ENCODE measurements at regions not wholly inside any gene's neighbourhood (a gene's known extent, or its start where the extent isn't known, plus 50 kb on each side); places are given as distances from the start of the nearest gene placed in this dataset.

DNA sequence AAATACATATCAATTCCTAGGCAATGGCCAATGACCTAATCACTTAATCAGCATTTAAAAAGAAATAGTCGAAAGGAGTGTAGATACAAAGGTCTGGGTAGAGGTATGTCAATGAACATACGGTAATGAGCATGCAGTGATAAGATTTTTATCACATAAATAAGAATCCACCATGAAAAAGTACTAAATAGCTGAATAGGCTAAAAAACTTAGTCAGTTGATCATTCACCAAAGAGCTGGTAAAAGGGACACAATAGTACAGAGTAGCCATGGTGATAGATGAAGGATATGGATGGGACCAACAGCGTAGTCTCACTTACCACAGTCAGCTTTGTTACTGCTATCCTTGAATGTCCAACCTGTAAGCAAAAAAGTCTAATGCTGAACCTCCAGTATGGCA is 1018.6 kb upstream of the EYS start:
- no peak overlapping the region for H3K27ac ChIP-seq
- in situ Hi-C loops (cut with MboI; ENCODE audit: low pct_ligation_motif_present in 1 of 4, low pct_unique_long_range_greater_than_20kb in 1 of 4, low sequenced_read_pairs in 3 of 4): no loop called here
- H3K9me3 ChIP-seq: peaks cover 0 to 3% of the 10 kb centered on the region in 2 donors
- no peak overlapping the region for H3K4me3 ChIP-seq
- WGBS, 2 donors (ENCODE audit: low coverage in 1 of 2): 65 to 75% methylated on average over 3 of the region's 3 CpGs
- no peaks in the 10 kb centered on the region for H3K27me3 ChIP-seq
- no peak for DNase-seq
- TF ChIP-seq, protein P1, sequence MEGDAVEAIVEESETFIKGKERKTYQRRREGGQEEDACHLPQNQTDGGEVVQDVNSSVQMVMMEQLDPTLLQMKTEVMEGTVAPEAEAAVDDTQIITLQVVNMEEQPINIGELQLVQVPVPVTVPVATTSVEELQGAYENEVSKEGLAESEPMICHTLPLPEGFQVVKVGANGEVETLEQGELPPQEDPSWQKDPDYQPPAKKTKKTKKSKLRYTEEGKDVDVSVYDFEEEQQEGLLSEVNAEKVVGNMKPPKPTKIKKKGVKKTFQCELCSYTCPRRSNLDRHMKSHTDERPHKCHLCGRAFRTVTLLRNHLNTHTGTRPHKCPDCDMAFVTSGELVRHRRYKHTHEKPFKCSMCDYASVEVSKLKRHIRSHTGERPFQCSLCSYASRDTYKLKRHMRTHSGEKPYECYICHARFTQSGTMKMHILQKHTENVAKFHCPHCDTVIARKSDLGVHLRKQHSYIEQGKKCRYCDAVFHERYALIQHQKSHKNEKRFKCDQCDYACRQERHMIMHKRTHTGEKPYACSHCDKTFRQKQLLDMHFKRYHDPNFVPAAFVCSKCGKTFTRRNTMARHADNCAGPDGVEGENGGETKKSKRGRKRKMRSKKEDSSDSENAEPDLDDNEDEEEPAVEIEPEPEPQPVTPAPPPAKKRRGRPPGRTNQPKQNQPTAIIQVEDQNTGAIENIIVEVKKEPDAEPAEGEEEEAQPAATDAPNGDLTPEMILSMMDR (IDR thresholded peaks at IDR 0.05): no peak
- TF ChIP-seq POLR2AphosphoS5 (IDR thresholded peaks at IDR 0.05) (no peak), EP300 (IDR thresholded peaks at IDR 0.05; ENCODE audit: low read depth) (no peak), POLR2A (IDR thresholded peaks at IDR 0.05) (no peak)
- H3K36me3 ChIP-seq: no peaks in the 10 kb centered on the region
- intact Hi-C loops (cut with DNase I; ENCODE audit: low total_unique reads): no loop called here
- no peaks in the 10 kb centered on the region for H3K4me1 ChIP-seq

DNA sequence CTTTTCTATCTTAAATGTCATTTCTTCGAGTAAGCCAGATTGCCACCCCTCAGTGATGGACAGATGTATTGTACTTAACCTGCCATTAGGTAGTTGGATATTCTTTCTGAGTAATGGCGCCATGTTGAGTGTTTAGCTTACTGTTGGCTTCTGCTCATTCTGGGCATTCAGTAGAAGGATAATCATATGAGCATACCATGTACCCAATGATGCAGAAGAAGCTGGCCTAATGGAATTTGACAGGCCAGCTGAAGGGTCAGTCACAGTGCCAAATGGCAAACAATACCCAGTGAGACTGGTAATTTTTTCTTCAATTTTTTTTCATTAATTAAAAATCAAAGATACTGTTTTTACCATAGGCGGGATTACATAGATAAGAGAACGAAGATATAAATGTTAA is 1010.8 kb upstream of the EYS start:
- no peaks in the 10 kb centered on the region for H3K9me3 ChIP-seq
- in situ Hi-C loops (cut with MboI; ENCODE audit: low pct_ligation_motif_present in 1 of 4, low pct_unique_long_range_greater_than_20kb in 1 of 4, low sequenced_read_pairs in 3 of 4) (no loop called here), intact Hi-C loops (cut with DNase I; ENCODE audit: low total_unique reads) (no loop called here)
- no peak overlapping the region for H3K4me3 ChIP-seq
- H3K4me1 ChIP-seq: no peaks in the 10 kb centered on the region
- DNase-seq: no peak
- H3K27ac ChIP-seq: no peak overlapping the region
- WGBS, 2 donors (ENCODE audit: low coverage in 1 of 2): 91 to 98% methylated on average over 3 to 4 of the region's 4 CpGs
- TF ChIP-seq EP300 (IDR thresholded peaks at IDR 0.05; ENCODE audit: low read depth) (no peak), POLR2AphosphoS5 (IDR thresholded peaks at IDR 0.05) (no peak), POLR2A (IDR thresholded peaks at IDR 0.05) (no peak)
- TF ChIP-seq, protein P1 (IDR thresholded peaks at IDR 0.05): no peak
- H3K27me3 ChIP-seq: no peaks in the 10 kb centered on the region
- no peaks in the 10 kb centered on the region for H3K36me3 ChIP-seq

- H3K9me3 ChIP-seq: no peaks in the 10 kb centered on the region
- in situ Hi-C loops (cut with MboI; ENCODE audit: low pct_ligation_motif_present in 1 of 4, low pct_unique_long_range_greater_than_20kb in 1 of 4, low sequenced_read_pairs in 3 of 4): no loop called here
Observed at GRCh38 chr6:66699385-66699784, 992.4 kb upstream of the EYS start.

DNA sequence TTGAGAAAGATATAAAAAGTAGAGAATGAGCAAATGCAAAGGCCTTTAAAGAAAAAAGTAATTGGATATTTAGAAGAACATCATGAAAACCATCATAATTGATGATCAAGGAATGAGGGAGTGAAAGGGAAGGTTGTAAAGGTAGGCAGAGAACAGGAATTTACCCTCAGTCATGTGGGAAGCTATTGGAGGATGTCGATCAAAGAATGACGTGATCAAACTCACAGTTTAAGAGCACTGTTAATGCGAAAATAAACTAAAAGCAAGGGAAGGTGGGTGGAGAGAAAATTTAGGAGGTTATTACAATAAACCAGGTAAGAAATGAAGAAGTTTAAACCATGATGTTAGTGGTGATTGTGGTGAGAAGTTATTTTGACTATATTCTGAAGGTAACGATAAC is 982.6 kb upstream of the EYS start:
- in situ Hi-C loops (cut with MboI; ENCODE audit: low pct_ligation_motif_present in 1 of 4, low pct_unique_long_range_greater_than_20kb in 1 of 4, low sequenced_read_pairs in 3 of 4): no loop called here
- intact Hi-C loops (cut with DNase I; ENCODE audit: low total_unique reads): no loop called here
- 89 to 93% methylated on average over 4 of the region's 4 CpGs for WGBS, 2 donors (ENCODE audit: low coverage in 1 of 2)
- no peak overlapping the region for H3K4me3 ChIP-seq
- no peak for DNase-seq
- no peaks in the 10 kb centered on the region for H3K4me1 ChIP-seq
- no peaks in the 10 kb centered on the region for H3K27me3 ChIP-seq
- H3K36me3 ChIP-seq: no peaks in the 10 kb centered on the region
- H3K9me3 ChIP-seq: no peaks in the 10 kb centered on the region
- H3K27ac ChIP-seq: no peak overlapping the region
- TF ChIP-seq POLR2A (IDR thresholded peaks at IDR 0.05): no peak
- no peak for TF ChIP-seq EP300 (IDR thresholded peaks at IDR 0.05; ENCODE audit: low read depth)
- TF ChIP-seq POLR2AphosphoS5 (IDR thresholded peaks at IDR 0.05): no peak
- TF ChIP-seq, protein P1 (IDR thresholded peaks at IDR 0.05): no peak

More at GRCh38 chr6:66699385-66699784, 992.4 kb upstream of the EYS start:
- no peak overlapping the region for H3K4me3 ChIP-seq
- H3K27ac ChIP-seq: no peak overlapping the region
- intact Hi-C loops (cut with DNase I; ENCODE audit: low total_unique reads): no loop called here
- WGBS, 2 donors (ENCODE audit: low coverage in 1 of 2): 53 to 89% methylated on average over 1 of the region's 1 CpG
- TF ChIP-seq, protein P1 (IDR thresholded peaks at IDR 0.05): no peak
- TF ChIP-seq POLR2A (IDR thresholded peaks at IDR 0.05): no peak
- TF ChIP-seq POLR2AphosphoS5 (IDR thresholded peaks at IDR 0.05): no peak
- TF ChIP-seq EP300 (IDR thresholded peaks at IDR 0.05; ENCODE audit: low read depth): no peak
- H3K27me3 ChIP-seq: no peaks in the 10 kb centered on the region
- H3K36me3 ChIP-seq: no peaks in the 10 kb centered on the region
- H3K4me1 ChIP-seq: no peaks in the 10 kb centered on the region
- no peak for DNase-seq
